Kidney (tissue), 13 donors: ENCODE measurements at regions not wholly inside any gene's neighbourhood (a gene's known extent, or its start where the extent isn't known, plus 50 kb on each side); places are given as distances from the start of the nearest gene placed in this dataset.
A peak's percentile ranks its signal among the peaks of the same experiment; 100 is the strongest.

Experiments used
- DNase-seq, 5 donors: peaks; one replicate each; pipeline ENCODE4 v3.0.0-alpha.2; 2013 to 2020
- FAIRE-seq: peaks from 2 replicates; lab custom pipeline; 2012; peaks lifted over from hg19 to GRCh38; lab: Jason Lieb, UNC
- H3K27ac ChIP-seq, 2 donors: one replicate each; pipeline ENCODE4 v1.7.0; 2013; ENCODE audit warnings: low read depth in 2 of 2, low read length in 2 of 2, inconsistent platforms in 1 of 2
- H3K27me3 ChIP-seq: one replicate; pipeline ENCODE4 v1.7.1; 2013; ENCODE audit warnings: low read length, inconsistent platforms; ENCODE audit not compliant: control insufficient read depth, insufficient read depth
- H3K36me3 ChIP-seq, 3 donors: one replicate each; pipeline versions ENCODE4 v1.7.0 to v1.7.1; 2013; ENCODE audit warnings: low read length in 3 of 3, control low read depth in 1 of 3, inconsistent platforms in 1 of 3; ENCODE audit not compliant: insufficient read depth in 3 of 3, control insufficient read depth in 2 of 3
- H3K4me1 ChIP-seq, 3 donors: one replicate each; pipeline versions ENCODE4 v1.7.0 to v1.7.1; 2013; ENCODE audit warnings: low read length in 3 of 3, inconsistent platforms in 1 of 3, low read depth in 1 of 3; ENCODE audit not compliant: control insufficient read depth in 2 of 3, insufficient read depth in 2 of 3
- H3K4me3 ChIP-seq, 3 donors: one replicate each; pipeline versions ENCODE4 v1.7.0 to v1.8.1; 2013; ENCODE audit warnings: low read length in 3 of 3, control low read depth in 1 of 3, inconsistent platforms in 1 of 3
- H3K9ac ChIP-seq, 3 donors: one replicate each; pipeline versions ENCODE4 v1.7.0 to v1.7.1; 2013; ENCODE audit warnings: low read length in 3 of 3, control low read depth in 1 of 3, inconsistent platforms in 1 of 3
- H3K9me3 ChIP-seq, 3 donors: one replicate each; pipeline versions ENCODE4 v1.7.0 to v1.7.1; 2013; ENCODE audit warnings: low read length in 3 of 3, control low read depth in 1 of 3, inconsistent platforms in 1 of 3; ENCODE audit not compliant: control insufficient read depth in 2 of 3, insufficient read depth in 1 of 3
- CTCF ChIP-seq: IDR thresholded peaks from 3 replicates; pipeline ENCODE4 v1.5.1; 2012; ENCODE audit warnings: mild to moderate bottlenecking, moderate library complexity, borderline replicate concordance; ENCODE audit not compliant: insufficient read depth; ENCODE audit errors: extremely low read depth
- intact Hi-C: fragments of 100-400 bp; cut with DNase I; formaldehyde crosslinking; loops from one replicate; pipeline ENCODE4 v1.11.1; 2022
- donor health status: control.
- donor health status: control.
- donor health status: control.
- donor health status: control.
- donor health status: control.
- donor health status: DM: yes; HTN: yes; CAD: no.
- donor health status: Normal renal cell carcinoma (clear cell type).

- no peak for TF ChIP-seq CTCF
- Histone ChIP-seq H3K4me1 (no peaks in the 10 kb centered on the region), H3K9me3 (no peaks in the 10 kb centered on the region), H3K36me3 (no peaks in the 10 kb centered on the region), H3K4me3 (no peak overlapping the region), H3K27ac (no peak overlapping the region), H3K9ac (no peak overlapping the region), H3K27me3 (no peaks in the 10 kb centered on the region)
- no peak for FAIRE-seq
- intact Hi-C loops, result no loop called here
- no peak for DNase-seq
Measured at GRCh38 chr11:110948112-110948511, 235.9 kb upstream of the ARHGAP20 start.

- Histone ChIP-seq H3K4me1 (no peaks in the 10 kb centered on the region), H3K9me3 (no peaks in the 10 kb centered on the region), H3K27me3 (no peaks in the 10 kb centered on the region), H3K4me3 (no peak overlapping the region), H3K36me3 (no peaks in the 10 kb centered on the region), H3K9ac (no peak overlapping the region), H3K27ac (no peak overlapping the region)
- intact Hi-C loops, result no loop called here
- no peak for TF ChIP-seq CTCF
- DNase-seq (peak in 1 of 5 donors; percentile 29), FAIRE-seq (no peak)
Measured at GRCh38 chr11:110947096-110947495, 234.9 kb upstream of the ARHGAP20 start.

- Histone ChIP-seq H3K36me3 (no peaks in the 10 kb centered on the region), H3K9ac (no peak overlapping the region), H3K4me3 (no peak overlapping the region), H3K4me1 (no peaks in the 10 kb centered on the region), H3K9me3 (no peaks in the 10 kb centered on the region), H3K27me3 (no peaks in the 10 kb centered on the region), H3K27ac (no peak overlapping the region)
- no peak for FAIRE-seq
- TF ChIP-seq CTCF, result no peak
- no peak for DNase-seq
- intact Hi-C loops, result no loop called here
Measured at GRCh38 chr11:110939471-110939870, 227.2 kb upstream of the ARHGAP20 start.

- H3K36me3 ChIP-seq, result no peaks in the 10 kb centered on the region
- H3K9me3 ChIP-seq, result no peaks in the 10 kb centered on the region
- DNase-seq, result peak in 1 of 5 donors; percentile 16
- no peaks in the 10 kb centered on the region for H3K27me3 ChIP-seq
- H3K4me1 ChIP-seq, result no peaks in the 10 kb centered on the region
- intact Hi-C loops, result no loop called here
- no peak overlapping the region for H3K27ac ChIP-seq
- no peak for TF ChIP-seq CTCF
- H3K9ac ChIP-seq, result no peak overlapping the region
- H3K4me3 ChIP-seq, result no peak overlapping the region
- FAIRE-seq, result no peak
Measured at GRCh38 chr11:110935018-110935640, 222.9 kb upstream of the ARHGAP20 start.
